HG02981 (cell line): ENCODE measurements at regions not wholly inside any gene's neighbourhood (a gene's known extent, or its start where the extent isn't known, plus 50 kb on each side); places are given as distances from the start of the nearest gene placed in this dataset.

Source experiments
- ATAC-seq: cut with Tn5 transposase; IDR thresholded peaks from one replicate; pipeline ENCODE4 v1.9.1; 2021; ENCODE audit warnings: mild to moderate bottlenecking, moderate library complexity; ENCODE audit not compliant: unreplicated experiment

- no peak for ATAC-seq
Measured at GRCh38 chr13:62014299-62014698, 598.6 kb upstream of the PCDH20 start.

GRCh38 chr13:62003452-62003851 is 587.8 kb upstream of the PCDH20 start:
- ATAC-seq = no peak

- ATAC-seq = no peak
Measured at GRCh38 chr13:61994174-61994573, 578.5 kb upstream of the PCDH20 start.

- ATAC-seq = no peak
Measured at GRCh38 chr13:61989978-61990377, 574.3 kb upstream of the PCDH20 start.

GRCh38 chr13:61988810-61989209 is 573.2 kb upstream of the PCDH20 start:
- no peak for ATAC-seq

GRCh38 chr13:61975001-61975400 is 559.4 kb upstream of the PCDH20 start:
- ATAC-seq = no peak

GRCh38 chr13:61965756-61966155 is 550.1 kb upstream of the PCDH20 start:
- ATAC-seq = no peak

GRCh38 chr13:61960981-61961380 is 545.3 kb upstream of the PCDH20 start:
- no peak for ATAC-seq

- ATAC-seq = no peak
Measured at GRCh38 chr13:61954092-61954491, 538.4 kb upstream of the PCDH20 start.

- no peak for ATAC-seq
Measured at GRCh38 chr13:61950828-61951227, 535.2 kb upstream of the PCDH20 start.

GRCh38 chr13:61944329-61944929 is 528.8 kb upstream of the PCDH20 start:
- ATAC-seq = no peak

GRCh38 chr13:61935710-61936109 is 520.1 kb upstream of the PCDH20 start:
- no peak for ATAC-seq

- ATAC-seq = no peak
Measured at GRCh38 chr13:61927648-61928047, 512.0 kb upstream of the PCDH20 start.

- ATAC-seq = no peak
Measured at GRCh38 chr13:61918841-61919240, 503.2 kb upstream of the PCDH20 start.

GRCh38 chr13:61916483-61916882 is 500.8 kb upstream of the PCDH20 start:
- no peak for ATAC-seq

- no peak for ATAC-seq
Measured at GRCh38 chr13:61913183-61913582, 497.5 kb upstream of the PCDH20 start.

GRCh38 chr13:61908906-61909615 is 493.4 kb upstream of the PCDH20 start:
- ATAC-seq = no peak

- no peak for ATAC-seq
Measured at GRCh38 chr13:61905054-61905453, 489.4 kb upstream of the PCDH20 start.

GRCh38 chr13:61901946-61902541 is 486.4 kb upstream of the PCDH20 start:
- ATAC-seq = no peak

- no peak for ATAC-seq
Measured at GRCh38 chr13:61900033-61900432, 484.4 kb upstream of the PCDH20 start.

- no peak for ATAC-seq
Measured at GRCh38 chr13:61898207-61898606, 482.6 kb upstream of the PCDH20 start.

- no peak for ATAC-seq
Measured at GRCh38 chr13:61891401-61891800, 475.8 kb upstream of the PCDH20 start.
